ENCODE measurements at regions not wholly inside any gene's neighbourhood (a gene's known extent, or its start where the extent isn't known, plus 50 kb on each side); places are given as distances from the start of the nearest gene placed in this dataset.
"Not testable (repeated sequence)": the region's sequence is repeated elsewhere in the genome, so short reads cannot be mapped to it uniquely, and the experiment has no call there.

DNA sequence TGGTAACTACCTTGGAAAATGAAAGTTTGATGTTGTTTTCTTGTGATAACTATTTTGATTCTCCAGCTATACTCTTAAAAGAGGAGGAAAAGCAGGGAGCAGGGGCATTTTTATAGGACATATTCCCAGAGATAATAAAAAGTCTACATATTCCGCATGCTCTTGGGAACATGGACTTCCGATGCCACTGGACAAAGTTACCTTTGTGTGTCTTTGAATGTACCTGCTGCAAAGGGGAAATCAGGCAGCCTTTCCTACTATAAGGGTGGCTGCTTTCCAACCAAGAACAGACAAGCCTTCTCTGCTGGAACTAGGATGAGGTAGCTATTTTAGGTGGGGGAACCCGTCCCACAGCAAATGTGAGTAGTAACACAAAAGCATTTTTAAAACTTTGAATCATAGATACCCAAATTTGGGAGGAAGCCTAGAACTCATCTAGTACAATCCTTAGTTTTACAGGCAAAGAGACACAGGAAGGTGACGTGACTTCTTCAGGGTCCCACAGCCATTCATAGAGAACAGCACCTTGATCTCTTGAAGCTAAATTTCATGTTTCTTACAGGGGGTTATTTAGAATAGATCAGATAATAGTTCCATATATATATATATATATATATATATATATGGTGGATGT, 179.9 kb downstream of the FASLG start:
- no peak for ATAC-seq

DNA sequence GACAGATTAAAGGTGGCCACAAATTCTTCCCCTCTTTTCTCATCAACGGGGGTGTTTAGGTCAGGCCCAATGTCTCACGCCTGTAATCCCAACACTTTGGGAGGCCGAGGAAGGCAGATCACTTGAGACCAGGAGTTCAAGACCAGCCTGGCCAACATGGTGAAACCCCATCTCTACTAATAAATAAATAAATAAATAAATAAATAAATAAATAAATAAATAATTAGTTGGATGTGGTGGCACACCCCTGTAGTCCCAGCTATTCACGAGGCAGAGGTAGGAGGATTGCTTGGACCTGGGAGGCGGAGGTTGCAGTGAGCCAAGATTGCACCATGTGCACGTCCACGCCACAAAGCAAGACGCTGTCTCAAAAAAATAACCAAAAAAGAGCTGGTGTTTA, 180.7 kb downstream of the FASLG start:
- H3K4me3 ChIP-seq; ATAC-seq; DNase-seq; H3K9me3 ChIP-seq; intact Hi-C loops (cut with DNase I); H3K27ac ChIP-seq; H3K36me3 ChIP-seq; H3K4me1 ChIP-seq; H3K27me3 ChIP-seq: not testable (repeated sequence)

More for the DNA sequence above, 179.9 kb downstream of the FASLG start:
- intact Hi-C loops (cut with DNase I) = no loop called here
- Histone ChIP-seq H3K27me3 (no peaks in the 10 kb centered on the region), H3K4me3 (no peak overlapping the region), H3K4me1 (no peaks in the 10 kb centered on the region), H3K9me3 (no peaks in the 10 kb centered on the region), H3K36me3 (no peaks in the 10 kb centered on the region), H3K27ac (no peak overlapping the region)
- DNase-seq = no peak
- TF ChIP-seq, protein P1, sequence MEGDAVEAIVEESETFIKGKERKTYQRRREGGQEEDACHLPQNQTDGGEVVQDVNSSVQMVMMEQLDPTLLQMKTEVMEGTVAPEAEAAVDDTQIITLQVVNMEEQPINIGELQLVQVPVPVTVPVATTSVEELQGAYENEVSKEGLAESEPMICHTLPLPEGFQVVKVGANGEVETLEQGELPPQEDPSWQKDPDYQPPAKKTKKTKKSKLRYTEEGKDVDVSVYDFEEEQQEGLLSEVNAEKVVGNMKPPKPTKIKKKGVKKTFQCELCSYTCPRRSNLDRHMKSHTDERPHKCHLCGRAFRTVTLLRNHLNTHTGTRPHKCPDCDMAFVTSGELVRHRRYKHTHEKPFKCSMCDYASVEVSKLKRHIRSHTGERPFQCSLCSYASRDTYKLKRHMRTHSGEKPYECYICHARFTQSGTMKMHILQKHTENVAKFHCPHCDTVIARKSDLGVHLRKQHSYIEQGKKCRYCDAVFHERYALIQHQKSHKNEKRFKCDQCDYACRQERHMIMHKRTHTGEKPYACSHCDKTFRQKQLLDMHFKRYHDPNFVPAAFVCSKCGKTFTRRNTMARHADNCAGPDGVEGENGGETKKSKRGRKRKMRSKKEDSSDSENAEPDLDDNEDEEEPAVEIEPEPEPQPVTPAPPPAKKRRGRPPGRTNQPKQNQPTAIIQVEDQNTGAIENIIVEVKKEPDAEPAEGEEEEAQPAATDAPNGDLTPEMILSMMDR (IDR thresholded peaks at IDR 0.05) = no peak

GRCh38 chr1:172843444-172843843, 184.5 kb downstream of the FASLG start:
- H3K27me3 ChIP-seq = no peaks in the 10 kb centered on the region
- TF ChIP-seq, protein P1 (IDR thresholded peaks at IDR 0.05) = no peak
- ATAC-seq (no peak), DNase-seq (no peak)
- H3K4me3 ChIP-seq = no peak overlapping the region
- no peaks in the 10 kb centered on the region for H3K36me3 ChIP-seq
- H3K4me1 ChIP-seq = no peaks in the 10 kb centered on the region
- H3K27ac ChIP-seq = no peak overlapping the region
- no peaks in the 10 kb centered on the region for H3K9me3 ChIP-seq
- intact Hi-C loops (cut with DNase I) = no loop called here

DNA sequence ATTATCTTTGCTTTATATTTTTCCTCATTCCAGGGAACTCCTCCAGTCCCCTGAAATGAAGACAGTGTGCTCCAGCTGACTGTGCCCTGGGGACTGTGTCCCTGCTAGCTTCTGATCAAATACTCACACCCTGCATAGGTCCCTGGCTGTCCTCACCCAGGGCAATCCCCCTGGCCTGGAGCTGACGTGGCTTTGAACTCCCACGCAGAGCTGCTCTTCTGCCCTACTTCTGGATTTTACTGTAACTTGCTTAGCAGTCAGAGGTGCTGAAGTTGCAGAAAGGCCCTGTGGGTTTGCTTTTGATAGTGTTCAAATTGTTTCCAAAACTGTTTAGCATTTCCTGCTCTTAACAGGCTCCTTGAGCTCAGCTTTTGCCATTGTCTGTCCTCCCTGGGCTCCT, 186.5 kb downstream of the FASLG start:
- no peak overlapping the region for H3K4me3 ChIP-seq
- H3K4me1 ChIP-seq = no peaks in the 10 kb centered on the region
- DNase-seq = no peak
- TF ChIP-seq, protein P1 (IDR thresholded peaks at IDR 0.05) = no peak
- H3K9me3 ChIP-seq = no peaks in the 10 kb centered on the region
- H3K27ac ChIP-seq = no peak overlapping the region
- no peak for ATAC-seq
- no peaks in the 10 kb centered on the region for H3K36me3 ChIP-seq
- H3K27me3 ChIP-seq = no peaks in the 10 kb centered on the region
- intact Hi-C loops (cut with DNase I) = no loop called here

GRCh38 chr1:172845865-172846264, 187.0 kb downstream of the FASLG start:
- no peaks in the 10 kb centered on the region for H3K4me1 ChIP-seq
- TF ChIP-seq, protein P1 (IDR thresholded peaks at IDR 0.05) = no peak
- DNase-seq (no peak), ATAC-seq (no peak)
- intact Hi-C loops (cut with DNase I) = no loop called here
- H3K4me3 ChIP-seq = no peak overlapping the region
- H3K9me3 ChIP-seq = no peaks in the 10 kb centered on the region
- no peak overlapping the region for H3K27ac ChIP-seq
- H3K27me3 ChIP-seq = no peaks in the 10 kb centered on the region
- no peaks in the 10 kb centered on the region for H3K36me3 ChIP-seq

DNA sequence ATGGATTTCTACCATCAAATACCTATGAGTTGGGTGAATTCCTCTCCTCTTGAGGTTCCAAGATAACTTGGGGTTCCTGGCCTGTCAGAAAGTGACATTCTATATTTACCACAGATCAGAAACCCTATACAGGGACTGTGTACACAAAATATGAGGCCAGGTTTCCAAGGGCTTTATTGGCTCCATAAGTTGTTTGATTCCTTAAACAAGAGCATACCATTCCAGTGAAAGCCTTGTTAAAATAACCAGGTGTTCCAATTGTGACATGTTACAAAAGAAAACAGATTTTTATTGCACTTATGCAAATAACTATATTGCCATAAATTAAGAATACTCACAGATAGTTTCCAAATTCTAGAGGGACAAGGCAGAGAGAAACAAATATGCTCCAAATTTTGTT, 188.9 kb downstream of the FASLG start:
- not testable (repeated sequence) for ATAC-seq, H3K27me3 ChIP-seq

GRCh38 chr1:172849653-172850052, 190.8 kb downstream of the FASLG start:
- intact Hi-C loops (cut with DNase I) = no loop called here
- H3K27ac ChIP-seq = no peak overlapping the region
- ATAC-seq (no peak), DNase-seq (no peak)
- TF ChIP-seq, protein P1 (IDR thresholded peaks at IDR 0.05) = no peak
- H3K27me3 ChIP-seq = no peaks in the 10 kb centered on the region
- no peaks in the 10 kb centered on the region for H3K9me3 ChIP-seq
- no peak overlapping the region for H3K4me3 ChIP-seq
- H3K36me3 ChIP-seq = no peaks in the 10 kb centered on the region
- no peaks in the 10 kb centered on the region for H3K4me1 ChIP-seq

More for the DNA sequence above, 188.9 kb downstream of the FASLG start:
- H3K36me3 ChIP-seq; H3K27ac ChIP-seq; H3K4me3 ChIP-seq; H3K9me3 ChIP-seq; intact Hi-C loops (cut with DNase I); H3K4me1 ChIP-seq; DNase-seq: not testable (repeated sequence)
